Neural cell (in vitro differentiated cells): ENCODE measurements at regions not wholly inside any gene's neighbourhood (a gene's known extent, or its start where the extent isn't known, plus 50 kb on each side); places are given as distances from the start of the nearest gene placed in this dataset.

Experiments
- H2AFZ ChIP-seq: fragments of 200-600, 300-800 bp; sonication (generic), shearing (Covaris generic); 2 replicates; pipeline ENCODE4 v1.6.0; 2014; ENCODE audit warnings: low read depth, mild to moderate bottlenecking, antibody characterized with exemption, low read length, moderate library complexity
- H3F3A ChIP-seq: fragments of 200-600 bp; shearing (Covaris generic); 2 replicates; pipeline ENCODE4 v1.6.1; 2016; ENCODE audit warnings: mild to moderate bottlenecking, moderate library complexity, mixed read lengths, antibody characterized with exemption, low read length; ENCODE audit not compliant: insufficient read depth, poor library complexity, severe bottlenecking
- H3K27ac ChIP-seq: fragments of 200-600, 300-800 bp; sonication (generic), shearing (Covaris generic); 2 replicates; pipeline ENCODE4 v1.5.1; 2014; ENCODE audit warnings: mild to moderate bottlenecking, low read length, moderate library complexity
- H3K27me3 ChIP-seq: fragments of 300-800, 200-600 bp; sonication (generic), shearing (Covaris generic); 2 replicates; pipeline ENCODE4 v1.6.0; 2014; ENCODE audit warnings: mild to moderate bottlenecking, low read depth, low read length, moderate library complexity; ENCODE audit not compliant: insufficient read depth
- H3K36me3 ChIP-seq: fragments of 300-800, 200-600 bp; sonication (generic), shearing (Covaris generic); 2 replicates; pipeline ENCODE4 v1.5.1; 2014; ENCODE audit warnings: mild to moderate bottlenecking, antibody characterized with exemption, low read length, moderate library complexity; ENCODE audit not compliant: insufficient read depth
- H3K4me2 ChIP-seq: fragments of 300-800, 200-600 bp; sonication (generic), shearing (Covaris generic); 2 replicates; pipeline ENCODE4 v1.6.0; 2014; ENCODE audit warnings: mild to moderate bottlenecking, low read length
- H3K4me3 ChIP-seq: fragments of 300-800, 200-600 bp; sonication (generic), shearing (Covaris generic); 2 replicates; pipeline ENCODE4 v1.5.1; 2014; ENCODE audit warnings: mild to moderate bottlenecking, low read length, moderate library complexity
- H3K79me2 ChIP-seq: fragments of 200-600 bp; shearing (Covaris generic); replicated peaks from 2 replicates; pipeline ENCODE4 v1.6.0; 2014; ENCODE audit warnings: mild to moderate bottlenecking, low read length, moderate library complexity; ENCODE audit not compliant: insufficient read depth
- H3K9ac ChIP-seq: fragments of 300-800, 200-600 bp; sonication (generic), shearing (Covaris generic); 2 replicates; pipeline ENCODE4 v1.6.1; 2016; ENCODE audit warnings: mild to moderate bottlenecking, low read length, mixed read lengths
- H3K9me2 ChIP-seq: fragments of 200-600 bp; shearing (Covaris generic); 2 replicates; pipeline ENCODE4 v1.6.1; 2016; ENCODE audit warnings: mild to moderate bottlenecking, low read length, mixed read lengths; ENCODE audit not compliant: insufficient read depth
- H3K9me3 ChIP-seq: fragments of 200-600, 300-800 bp; sonication (generic), shearing (Covaris generic); 2 replicates; pipeline ENCODE4 v1.6.1; 2016; ENCODE audit warnings: mild to moderate bottlenecking, mixed run types, low read length, moderate library complexity, mixed read lengths
- H4K20me1 ChIP-seq: fragments of 200-600 bp; shearing (Covaris generic); 2 replicates; pipeline ENCODE4 v1.6.1; 2016; ENCODE audit warnings: mild to moderate bottlenecking, mixed run types; ENCODE audit not compliant: insufficient read depth
- EP300 ChIP-seq: fragments of 450-650 bp; conservative IDR thresholded peaks from 2 replicates; pipeline ENCODE4 v1.6.1; 2014; ENCODE audit warnings: antibody characterized with exemption, mild to moderate bottlenecking, moderate library complexity; ENCODE audit not compliant: poor library complexity, severe bottlenecking
- EZH2 ChIP-seq: fragments of 200-600, 300-800 bp; shearing (Covaris generic), sonication (generic); IDR thresholded peaks from 2 replicates; pipeline ENCODE4 v1.6.1; 2014; ENCODE audit warnings: antibody characterized with exemption, low read length, borderline replicate concordance, mild to moderate bottlenecking; ENCODE audit not compliant: insufficient read depth, poor library complexity, severe bottlenecking
- MXI1 ChIP-seq: fragments of 450-650 bp; conservative IDR thresholded peaks from 2 replicates; pipeline ENCODE4 v1.6.1; 2014; ENCODE audit warnings: antibody characterized with exemption, mild to moderate bottlenecking; ENCODE audit not compliant: poor library complexity, severe bottlenecking
- POLR2AphosphoS5 ChIP-seq: IDR thresholded peaks from 2 replicates; pipeline ENCODE4 v1.6.1; 2012
- RAD21 ChIP-seq: fragments of 450-650 bp; conservative IDR thresholded peaks from 2 replicates; pipeline ENCODE4 v1.6.1; 2014; ENCODE audit warnings: antibody characterized with exemption, mild to moderate bottlenecking, moderate library complexity
- SMC3 ChIP-seq: fragments of 450-650 bp; conservative IDR thresholded peaks from 2 replicates; pipeline ENCODE4 v1.6.1; 2014; ENCODE audit warnings: antibody characterized with exemption, mild to moderate bottlenecking, moderate library complexity; ENCODE audit not compliant: poor library complexity
- TAF1 ChIP-seq: IDR thresholded peaks from 2 replicates; pipeline ENCODE4 v1.6.1; 2012; ENCODE audit warnings: low read depth
- TF ChIP-seq, protein P1 (sequence below): IDR thresholded peaks from 2 replicates; pipeline ENCODE4 v1.6.1; 2012; ENCODE audit warnings: borderline replicate concordance
- TF ChIP-seq, protein P2 (sequence below): fragments of 450-650 bp; IDR thresholded peaks from 2 replicates; pipeline ENCODE4 v1.5.1; 2014; ENCODE audit warnings: antibody characterized with exemption, mild to moderate bottlenecking, moderate library complexity; ENCODE audit not compliant: poor library complexity, severe bottlenecking

DNA sequence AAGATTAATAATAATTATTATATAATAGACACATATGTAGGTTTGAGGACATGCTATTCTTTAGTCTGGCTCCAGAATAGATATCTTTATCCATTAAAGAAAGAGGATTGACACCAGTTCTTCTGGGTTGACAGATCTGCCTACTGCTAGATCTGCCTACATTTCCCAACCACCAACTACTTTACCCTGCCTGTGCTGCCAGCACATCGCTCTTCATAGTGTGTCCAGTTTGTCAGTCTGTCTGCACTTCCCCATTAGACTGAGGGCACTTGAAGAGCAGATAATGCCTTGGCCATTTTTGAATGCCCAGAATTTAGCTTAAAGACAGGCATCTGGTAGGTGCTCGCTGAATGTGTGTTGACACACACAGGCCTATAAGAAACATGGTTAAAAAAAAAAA lies 910.1 kb upstream of the FAT3 start:
- H3K9me2 ChIP-seq, result no peaks in the 10 kb centered on the region
- H3K27ac ChIP-seq, result no peak overlapping the region
- H2AFZ ChIP-seq, result no peak overlapping the region
- no peak overlapping the region for H3K9ac ChIP-seq
- H3K4me2 ChIP-seq, result no peak overlapping the region
- H3K4me3 ChIP-seq, result no peak overlapping the region
- no peaks in the 10 kb centered on the region for H3K79me2 ChIP-seq
- no peaks in the 10 kb centered on the region for H3F3A ChIP-seq
- TF ChIP-seq POLR2AphosphoS5 (no peak), EZH2 (no peak), RAD21 (no peak), EP300 (no peak), TAF1 (no peak), SMC3 (no peak), MXI1 (no peak)
- TF ChIP-seq, protein P1, sequence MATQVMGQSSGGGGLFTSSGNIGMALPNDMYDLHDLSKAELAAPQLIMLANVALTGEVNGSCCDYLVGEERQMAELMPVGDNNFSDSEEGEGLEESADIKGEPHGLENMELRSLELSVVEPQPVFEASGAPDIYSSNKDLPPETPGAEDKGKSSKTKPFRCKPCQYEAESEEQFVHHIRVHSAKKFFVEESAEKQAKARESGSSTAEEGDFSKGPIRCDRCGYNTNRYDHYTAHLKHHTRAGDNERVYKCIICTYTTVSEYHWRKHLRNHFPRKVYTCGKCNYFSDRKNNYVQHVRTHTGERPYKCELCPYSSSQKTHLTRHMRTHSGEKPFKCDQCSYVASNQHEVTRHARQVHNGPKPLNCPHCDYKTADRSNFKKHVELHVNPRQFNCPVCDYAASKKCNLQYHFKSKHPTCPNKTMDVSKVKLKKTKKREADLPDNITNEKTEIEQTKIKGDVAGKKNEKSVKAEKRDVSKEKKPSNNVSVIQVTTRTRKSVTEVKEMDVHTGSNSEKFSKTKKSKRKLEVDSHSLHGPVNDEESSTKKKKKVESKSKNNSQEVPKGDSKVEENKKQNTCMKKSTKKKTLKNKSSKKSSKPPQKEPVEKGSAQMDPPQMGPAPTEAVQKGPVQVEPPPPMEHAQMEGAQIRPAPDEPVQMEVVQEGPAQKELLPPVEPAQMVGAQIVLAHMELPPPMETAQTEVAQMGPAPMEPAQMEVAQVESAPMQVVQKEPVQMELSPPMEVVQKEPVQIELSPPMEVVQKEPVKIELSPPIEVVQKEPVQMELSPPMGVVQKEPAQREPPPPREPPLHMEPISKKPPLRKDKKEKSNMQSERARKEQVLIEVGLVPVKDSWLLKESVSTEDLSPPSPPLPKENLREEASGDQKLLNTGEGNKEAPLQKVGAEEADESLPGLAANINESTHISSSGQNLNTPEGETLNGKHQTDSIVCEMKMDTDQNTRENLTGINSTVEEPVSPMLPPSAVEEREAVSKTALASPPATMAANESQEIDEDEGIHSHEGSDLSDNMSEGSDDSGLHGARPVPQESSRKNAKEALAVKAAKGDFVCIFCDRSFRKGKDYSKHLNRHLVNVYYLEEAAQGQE, result no peak
- TF ChIP-seq, protein P2, sequence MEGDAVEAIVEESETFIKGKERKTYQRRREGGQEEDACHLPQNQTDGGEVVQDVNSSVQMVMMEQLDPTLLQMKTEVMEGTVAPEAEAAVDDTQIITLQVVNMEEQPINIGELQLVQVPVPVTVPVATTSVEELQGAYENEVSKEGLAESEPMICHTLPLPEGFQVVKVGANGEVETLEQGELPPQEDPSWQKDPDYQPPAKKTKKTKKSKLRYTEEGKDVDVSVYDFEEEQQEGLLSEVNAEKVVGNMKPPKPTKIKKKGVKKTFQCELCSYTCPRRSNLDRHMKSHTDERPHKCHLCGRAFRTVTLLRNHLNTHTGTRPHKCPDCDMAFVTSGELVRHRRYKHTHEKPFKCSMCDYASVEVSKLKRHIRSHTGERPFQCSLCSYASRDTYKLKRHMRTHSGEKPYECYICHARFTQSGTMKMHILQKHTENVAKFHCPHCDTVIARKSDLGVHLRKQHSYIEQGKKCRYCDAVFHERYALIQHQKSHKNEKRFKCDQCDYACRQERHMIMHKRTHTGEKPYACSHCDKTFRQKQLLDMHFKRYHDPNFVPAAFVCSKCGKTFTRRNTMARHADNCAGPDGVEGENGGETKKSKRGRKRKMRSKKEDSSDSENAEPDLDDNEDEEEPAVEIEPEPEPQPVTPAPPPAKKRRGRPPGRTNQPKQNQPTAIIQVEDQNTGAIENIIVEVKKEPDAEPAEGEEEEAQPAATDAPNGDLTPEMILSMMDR, result no peak
- no peaks in the 10 kb centered on the region for H4K20me1 ChIP-seq
- H3K27me3 ChIP-seq, result no peaks in the 10 kb centered on the region
- no peaks in the 10 kb centered on the region for H3K36me3 ChIP-seq
- no peaks in the 10 kb centered on the region for H3K9me3 ChIP-seq

DNA sequence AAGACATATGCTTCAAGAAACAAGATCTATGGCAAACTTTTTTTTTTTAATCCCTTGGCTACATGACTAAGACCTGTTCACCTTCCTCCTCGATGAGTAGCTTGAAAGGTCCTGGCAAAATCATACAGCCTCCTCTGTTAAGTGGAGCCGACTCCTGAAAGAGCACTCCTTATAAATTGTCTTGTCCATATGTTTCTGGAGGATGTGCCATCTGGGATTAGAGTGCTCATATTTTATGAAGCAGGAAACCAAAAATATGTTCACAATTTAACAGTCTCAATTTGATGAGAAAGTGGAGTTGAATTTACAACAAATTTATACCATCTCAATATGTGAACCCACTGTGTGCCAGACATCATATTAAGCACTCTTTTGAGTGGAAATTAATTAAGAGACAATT lies 912.1 kb upstream of the FAT3 start:
- H2AFZ ChIP-seq, result no peak overlapping the region
- TF ChIP-seq, protein P2, result no peak
- no peak for TF ChIP-seq EZH2
- no peak for TF ChIP-seq POLR2AphosphoS5
- no peak for TF ChIP-seq TAF1
- TF ChIP-seq, protein P1, result no peak
- no peak for TF ChIP-seq SMC3
- no peak for TF ChIP-seq MXI1
- TF ChIP-seq RAD21, result no peak
- no peak for TF ChIP-seq EP300
- no peaks in the 10 kb centered on the region for H3K36me3 ChIP-seq
- H3K27ac ChIP-seq, result no peak overlapping the region
- no peaks in the 10 kb centered on the region for H3K79me2 ChIP-seq
- H3K4me3 ChIP-seq, result no peak overlapping the region
- H3K9ac ChIP-seq, result no peak overlapping the region
- no peaks in the 10 kb centered on the region for H3K27me3 ChIP-seq
- H4K20me1 ChIP-seq, result no peaks in the 10 kb centered on the region
- no peak overlapping the region for H3K4me2 ChIP-seq
- no peaks in the 10 kb centered on the region for H3K9me2 ChIP-seq
- H3K9me3 ChIP-seq, result no peaks in the 10 kb centered on the region
- no peaks in the 10 kb centered on the region for H3F3A ChIP-seq
